ENCODE measurements at regions not wholly inside any gene's neighbourhood (a gene's known extent, or its start where the extent isn't known, plus 50 kb on each side); places are given as distances from the start of the nearest gene placed in this dataset.

GRCh38 chr3:110790631-110791030, 281.0 kb upstream of the NECTIN3 start:
- DNase-seq = no peak

- DNase-seq = no peak
Observed at GRCh38 chr3:110791995-110792686, 279.5 kb upstream of the NECTIN3 start.

GRCh38 chr3:110793611-110794010, 278.0 kb upstream of the NECTIN3 start:
- no peak for DNase-seq

- no peak for DNase-seq
Observed at GRCh38 chr3:110795163-110795562, 276.5 kb upstream of the NECTIN3 start.

GRCh38 chr3:110799271-110799670, 272.3 kb upstream of the NECTIN3 start:
- DNase-seq = no peak

GRCh38 chr3:110804856-110805255, 266.8 kb upstream of the NECTIN3 start:
- no peak for DNase-seq

- DNase-seq = no peak
Observed at GRCh38 chr3:110806924-110807323, 264.7 kb upstream of the NECTIN3 start.

- no peak for DNase-seq
Observed at GRCh38 chr3:110808630-110809029, 263.0 kb upstream of the NECTIN3 start.

GRCh38 chr3:110810356-110810755, 261.3 kb upstream of the NECTIN3 start:
- DNase-seq = no peak

GRCh38 chr3:110811050-110811449, 260.6 kb upstream of the NECTIN3 start:
- no peak for DNase-seq

GRCh38 chr3:110813541-110813940, 258.1 kb upstream of the NECTIN3 start:
- DNase-seq = no peak

GRCh38 chr3:110814170-110815007, 257.2 kb upstream of the NECTIN3 start:
- peak; percentile 20 to 37 for DNase-seq

- no peak for DNase-seq
Observed at GRCh38 chr3:110815008-110815583, 256.5 kb upstream of the NECTIN3 start.

GRCh38 chr3:110816008-110816407, 255.6 kb upstream of the NECTIN3 start:
- no peak for DNase-seq

- no peak for DNase-seq
Observed at GRCh38 chr3:110821586-110821985, 250.0 kb upstream of the NECTIN3 start.

- DNase-seq = no peak
Observed at GRCh38 chr3:110822971-110823370, 248.6 kb upstream of the NECTIN3 start.

- DNase-seq = no peak
Observed at GRCh38 chr3:110846971-110847370, 224.6 kb upstream of the NECTIN3 start.

GRCh38 chr3:110849064-110849463, 222.6 kb upstream of the NECTIN3 start:
- DNase-seq = no peak

- DNase-seq = no peak
Observed at GRCh38 chr3:110851736-110852135, 219.9 kb upstream of the NECTIN3 start.

- no peak for DNase-seq
Observed at GRCh38 chr3:110855207-110855606, 216.4 kb upstream of the NECTIN3 start.

- DNase-seq = no peak
Observed at GRCh38 chr3:110856916-110857315, 214.7 kb upstream of the NECTIN3 start.

GRCh38 chr3:110858549-110858948, 213.1 kb upstream of the NECTIN3 start:
- DNase-seq = no peak

- DNase-seq = no peak
Observed at GRCh38 chr3:110859336-110859735, 212.3 kb upstream of the NECTIN3 start.

GRCh38 chr3:110859993-110860392, 211.6 kb upstream of the NECTIN3 start:
- no peak for DNase-seq

All from stimulated activated CD4-positive, alpha-beta T cell treated with anti-CD3 and anti-CD28 coated beads, Interleukin-2, amount 100 ng/mL, for 24 hours (primary cell).